Breast epithelium (tissue), 4 donors: ENCODE measurements at regions not wholly inside any gene's neighbourhood (a gene's known extent, or its start where the extent isn't known, plus 50 kb on each side); places are given as distances from the start of the nearest gene placed in this dataset.

Experiments used
- DNase-seq, 2 donors: peaks; one replicate each; pipeline ENCODE4 v3.0.0-alpha.2; 2019; ENCODE audit warnings: low spot score in 2 of 2
- H3K27ac ChIP-seq, 2 donors: fragments of 200-600 bp; sonication (generic) in 1 of 2; one replicate each; pipeline ENCODE4 v1.5.1; 2016 to 2019; ENCODE audit warnings: mild to moderate bottlenecking in 1 of 2
- H3K27me3 ChIP-seq, 2 donors: fragments of 200-600 bp; sonication (generic) in 1 of 2; one replicate each; pipeline versions ENCODE4 v1.5.1 to v1.6.0; 2017 to 2019; ENCODE audit warnings: control low read depth in 1 of 2, mild to moderate bottlenecking in 1 of 2
- H3K36me3 ChIP-seq: fragments of 200-600 bp; one replicate; pipeline ENCODE4 v1.5.1; 2019
- H3K4me1 ChIP-seq, 2 donors: fragments of 200-600 bp; sonication (generic); one replicate each; pipeline ENCODE4 v1.5.1; 2016 to 2019; ENCODE audit warnings: control low read depth in 1 of 2
- H3K4me3 ChIP-seq, 3 donors: fragments of 200-600 bp; sonication (generic); 1 replicate in 2 of 3; 2 replicates in 1 of 3; pipeline ENCODE4 v1.5.1; 2016 to 2019; ENCODE audit warnings: mild to moderate bottlenecking in 3 of 3, moderate library complexity in 2 of 3
- H3K9me3 ChIP-seq, 2 donors: fragments of 200-600 bp; sonication (generic) in 1 of 2; one replicate each; pipeline ENCODE4 v1.5.1; 2016 to 2019; ENCODE audit warnings: control low read depth in 1 of 2
- POLR2A ChIP-seq: fragments of 450-650 bp; IDR thresholded peaks from one replicate; pipeline ENCODE4 v1.6.1; 2016; ENCODE audit warnings: antibody characterized with exemption, mild to moderate bottlenecking, moderate library complexity
- POLR2AphosphoS5 ChIP-seq, 3 donors: sonication (generic); formaldehyde crosslinking; IDR thresholded peaks; one replicate each; pipeline ENCODE4 v1.6.1; 2017; ENCODE audit warnings: antibody characterized with exemption in 3 of 3
- intact Hi-C: fragments of 100-400 bp; cut with DNase I; formaldehyde crosslinking; loops from one replicate; pipeline ENCODE4 v1.15.1; 2023; ENCODE audit warnings: low total_unique reads
- TF ChIP-seq, protein P1 (sequence below), 3 donors: fragments of 450-650 bp; IDR thresholded peaks; one replicate each; pipeline ENCODE4 v1.5.1; 2016 to 2017; ENCODE audit warnings: antibody characterized with exemption in 3 of 3, mild to moderate bottlenecking in 3 of 3, moderate library complexity in 3 of 3

DNA sequence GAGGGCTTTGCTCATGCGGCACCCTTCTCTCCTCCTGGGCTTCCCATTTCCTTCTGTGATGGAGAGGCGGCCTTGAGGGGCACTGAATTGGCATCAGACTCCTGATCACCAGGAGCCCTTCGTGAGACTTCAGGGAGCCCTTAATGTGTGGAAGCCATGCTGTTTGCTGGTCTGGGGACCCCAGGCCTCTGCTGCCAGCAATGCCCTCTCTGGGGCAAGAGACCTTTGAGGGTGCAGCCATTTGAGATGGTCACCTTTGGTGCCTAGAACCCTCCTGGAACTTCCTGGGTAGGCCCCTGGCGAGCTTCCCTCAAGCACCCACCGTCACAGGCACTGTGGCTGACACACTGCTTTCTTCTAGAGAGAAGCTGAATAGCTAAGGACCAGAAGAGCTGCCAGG lies 338.7 kb upstream of the IRX4 start:
- Histone ChIP-seq H3K27me3 (no peaks in the 10 kb centered on the region), H3K27ac (no peak overlapping the region), H3K9me3 (no peaks in the 10 kb centered on the region), H3K4me3 (no peak overlapping the region), H3K4me1 (no peaks in the 10 kb centered on the region), H3K36me3 (no peaks in the 10 kb centered on the region)
- TF ChIP-seq POLR2AphosphoS5 (IDR thresholded peaks at IDR 0.05) = no peak
- DNase-seq = no peak
- intact Hi-C loops = no loop called here

- Histone ChIP-seq H3K27ac (no peak overlapping the region), H3K4me3 (no peak overlapping the region), H3K4me1 (no peaks in the 10 kb centered on the region), H3K36me3 (no peaks in the 10 kb centered on the region), H3K27me3 (no peaks in the 10 kb centered on the region), H3K9me3 (no peaks in the 10 kb centered on the region)
- intact Hi-C loops = no loop called here
- DNase-seq = no peak
- TF ChIP-seq, protein P1, sequence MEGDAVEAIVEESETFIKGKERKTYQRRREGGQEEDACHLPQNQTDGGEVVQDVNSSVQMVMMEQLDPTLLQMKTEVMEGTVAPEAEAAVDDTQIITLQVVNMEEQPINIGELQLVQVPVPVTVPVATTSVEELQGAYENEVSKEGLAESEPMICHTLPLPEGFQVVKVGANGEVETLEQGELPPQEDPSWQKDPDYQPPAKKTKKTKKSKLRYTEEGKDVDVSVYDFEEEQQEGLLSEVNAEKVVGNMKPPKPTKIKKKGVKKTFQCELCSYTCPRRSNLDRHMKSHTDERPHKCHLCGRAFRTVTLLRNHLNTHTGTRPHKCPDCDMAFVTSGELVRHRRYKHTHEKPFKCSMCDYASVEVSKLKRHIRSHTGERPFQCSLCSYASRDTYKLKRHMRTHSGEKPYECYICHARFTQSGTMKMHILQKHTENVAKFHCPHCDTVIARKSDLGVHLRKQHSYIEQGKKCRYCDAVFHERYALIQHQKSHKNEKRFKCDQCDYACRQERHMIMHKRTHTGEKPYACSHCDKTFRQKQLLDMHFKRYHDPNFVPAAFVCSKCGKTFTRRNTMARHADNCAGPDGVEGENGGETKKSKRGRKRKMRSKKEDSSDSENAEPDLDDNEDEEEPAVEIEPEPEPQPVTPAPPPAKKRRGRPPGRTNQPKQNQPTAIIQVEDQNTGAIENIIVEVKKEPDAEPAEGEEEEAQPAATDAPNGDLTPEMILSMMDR (IDR thresholded peaks at IDR 0.05) = no peak
- TF ChIP-seq POLR2A (no peak), POLR2AphosphoS5 (IDR thresholded peaks at IDR 0.05) (no peak)
These were observed 338.0 kb upstream of the IRX4 start for GRCh38 chr5:2220741-2221140.

GRCh38 chr5:2219149-2219776 lies 336.5 kb upstream of the IRX4 start:
- Histone ChIP-seq H3K9me3 (no peaks in the 10 kb centered on the region), H3K27me3 (no peaks in the 10 kb centered on the region), H3K4me3 (no peak overlapping the region), H3K27ac (no peak overlapping the region), H3K4me1 (no peaks in the 10 kb centered on the region), H3K36me3 (no peaks in the 10 kb centered on the region)
- intact Hi-C loops = no loop called here
- no peak for DNase-seq
- TF ChIP-seq, protein P1 (IDR thresholded peaks at IDR 0.05) = no peak
- TF ChIP-seq POLR2A (no peak), POLR2AphosphoS5 (IDR thresholded peaks at IDR 0.05) (no peak)

- Histone ChIP-seq H3K27me3 (no peaks in the 10 kb centered on the region), H3K4me1 (no peaks in the 10 kb centered on the region), H3K4me3 (no peak overlapping the region), H3K36me3 (no peaks in the 10 kb centered on the region), H3K27ac (no peak overlapping the region), H3K9me3 (no peaks in the 10 kb centered on the region)
- intact Hi-C loops = no loop called here
- DNase-seq = no peak
- TF ChIP-seq, protein P1 (IDR thresholded peaks at IDR 0.05) = no peak
- TF ChIP-seq POLR2A = no peak
These were observed 334.5 kb upstream of the IRX4 start for GRCh38 chr5:2217219-2217618.

- Histone ChIP-seq H3K27me3 (no peaks in the 10 kb centered on the region), H3K36me3 (no peaks in the 10 kb centered on the region), H3K27ac (no peak overlapping the region), H3K4me1 (no peaks in the 10 kb centered on the region), H3K4me3 (no peak overlapping the region), H3K9me3 (no peaks in the 10 kb centered on the region)
- intact Hi-C loops = no loop called here
- TF ChIP-seq POLR2AphosphoS5 (IDR thresholded peaks at IDR 0.05) = no peak
- TF ChIP-seq POLR2A = no peak
- TF ChIP-seq, protein P1 (IDR thresholded peaks at IDR 0.05) = no peak
- no peak for DNase-seq
These were observed 332.3 kb upstream of the IRX4 start for GRCh38 chr5:2214910-2215590.
